ENCODE measurements at regions not wholly inside any gene's neighbourhood (a gene's known extent, or its start where the extent isn't known, plus 50 kb on each side); places are given as distances from the start of the nearest gene placed in this dataset.

DNA sequence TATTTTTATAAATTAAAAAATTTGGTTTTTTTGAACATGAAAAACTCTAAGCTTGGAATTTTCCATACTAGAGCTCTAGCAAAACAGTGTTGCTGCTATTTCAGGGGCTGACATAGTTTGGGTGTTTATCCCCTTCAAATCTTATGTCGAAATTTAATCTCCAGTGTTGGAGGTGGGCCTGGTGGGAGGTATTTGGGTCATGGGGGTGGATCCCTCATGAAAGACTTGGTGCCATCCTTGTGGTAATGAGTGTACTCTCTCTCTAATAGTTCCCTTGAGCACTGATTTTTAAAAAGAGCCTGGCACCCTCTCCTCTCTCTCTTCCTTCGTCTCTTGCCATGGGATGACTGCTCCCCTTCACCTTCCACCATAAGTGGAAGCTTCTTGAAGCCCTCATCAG is 244.6 kb upstream of the UBE2E3 start:
- DNase-seq (ENCODE audit: low read depth) = no peak

DNA sequence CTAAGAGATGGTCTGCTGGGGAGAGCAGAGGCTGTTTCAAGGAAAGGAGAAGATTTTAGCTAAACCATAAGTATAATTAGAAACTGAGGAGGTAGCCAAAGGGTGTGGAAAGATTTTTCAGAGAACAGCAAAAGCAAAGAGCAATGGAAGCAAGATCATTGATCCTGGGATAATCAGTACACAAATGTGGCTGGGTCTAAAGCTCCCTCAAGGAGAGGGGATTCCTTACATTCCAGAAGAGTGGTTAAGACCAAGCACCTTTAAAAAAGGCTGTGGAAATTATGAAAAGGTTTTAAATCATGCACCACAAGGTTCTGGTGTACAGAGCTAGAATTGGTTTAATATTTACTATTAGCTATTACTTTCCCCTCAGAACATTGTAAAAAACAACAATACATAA is 246.0 kb upstream of the UBE2E3 start:
- DNase-seq (ENCODE audit: low read depth) = no peak

- DNase-seq (ENCODE audit: low read depth) = no peak
These were observed 247.1 kb upstream of the UBE2E3 start for GRCh38 chr2:180733330-180733729.

DNA sequence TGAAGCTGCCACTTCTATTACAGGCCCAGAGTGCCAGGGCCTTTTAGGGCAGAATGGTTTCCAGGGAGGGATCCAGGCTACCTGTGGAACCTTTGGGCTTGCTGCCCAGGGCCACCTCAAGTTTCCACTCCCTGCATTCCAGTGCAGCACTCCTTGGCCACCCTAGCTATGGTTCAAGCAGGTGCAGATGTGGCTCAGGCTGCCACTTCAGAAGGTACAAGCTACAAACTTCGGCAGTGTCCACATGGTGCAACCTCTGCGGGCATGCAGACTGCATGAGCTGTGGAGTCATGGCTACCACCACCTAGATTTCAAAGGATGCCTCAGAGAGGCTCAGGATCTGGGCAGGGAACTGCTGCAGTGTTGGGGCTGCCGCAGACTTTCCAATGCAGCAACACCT is 248.1 kb upstream of the UBE2E3 start:
- no peak for DNase-seq (ENCODE audit: low read depth)

GRCh38 chr2:180730976-180731375 is 249.4 kb upstream of the UBE2E3 start:
- peak; percentile 62 for DNase-seq (ENCODE audit: low read depth)

- peak; percentile 65 for DNase-seq (ENCODE audit: low read depth)
These were observed 251.4 kb upstream of the UBE2E3 start for GRCh38 chr2:180728928-180729559.

GRCh38 chr2:180723712-180724111 is 256.7 kb upstream of the UBE2E3 start:
- DNase-seq (ENCODE audit: low read depth) = no peak

DNA sequence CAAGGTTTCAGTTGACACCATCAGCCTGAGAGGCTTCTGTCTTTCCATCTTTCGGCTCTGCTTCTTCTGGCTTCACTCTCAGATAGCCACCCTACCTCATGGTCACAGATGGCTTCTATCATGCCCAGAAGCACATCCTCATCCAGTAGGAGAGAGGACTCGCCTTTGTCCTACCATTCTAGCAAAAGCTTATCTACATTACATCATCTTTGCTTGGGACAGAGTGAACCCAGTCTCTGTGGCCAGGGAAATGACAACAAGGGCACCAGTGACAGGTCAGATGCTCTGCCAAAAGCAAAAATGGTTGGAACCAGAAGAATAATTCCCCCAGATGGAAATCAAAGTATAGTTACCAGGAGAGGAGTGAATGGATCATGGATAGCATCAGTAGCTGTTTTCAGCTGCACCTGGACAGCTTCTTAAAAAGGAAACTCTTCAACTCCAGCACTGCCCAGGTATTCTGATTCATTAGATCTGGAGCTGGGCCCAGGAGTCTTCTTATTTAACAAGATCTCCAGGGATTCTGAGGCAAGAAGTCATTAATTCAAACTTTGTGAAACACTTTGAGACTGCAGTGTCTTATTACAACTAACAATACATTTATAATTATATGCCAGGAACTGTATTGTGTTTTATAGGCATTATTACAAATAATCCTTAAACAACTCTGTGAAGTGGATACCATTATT is 257.7 kb upstream of the UBE2E3 start:
- DNase-seq (ENCODE audit: low read depth) = peak; percentile 75

- no peak for DNase-seq (ENCODE audit: low read depth)
These were observed 259.6 kb upstream of the UBE2E3 start for GRCh38 chr2:180720829-180721228.

DNA sequence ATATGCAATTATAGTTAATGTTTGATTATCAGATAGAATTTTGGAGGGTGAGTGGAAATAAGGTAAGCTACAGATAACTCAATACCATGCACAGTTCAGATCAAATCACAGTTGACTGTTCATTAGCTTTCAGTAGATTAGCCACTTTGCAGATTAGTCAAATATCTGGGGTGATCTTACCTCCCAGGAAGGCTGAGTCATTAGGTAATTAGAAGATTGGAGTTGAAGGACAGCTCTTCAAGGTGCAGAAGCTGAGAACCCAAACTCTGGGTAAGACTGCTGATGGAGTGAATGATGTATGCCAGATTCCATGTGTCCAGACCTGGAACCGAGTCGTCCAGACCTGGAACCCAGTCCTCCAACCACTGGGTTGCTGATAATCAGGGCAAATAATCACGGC is 262.8 kb upstream of the UBE2E3 start:
- DNase-seq (ENCODE audit: low read depth) = no peak

DNA sequence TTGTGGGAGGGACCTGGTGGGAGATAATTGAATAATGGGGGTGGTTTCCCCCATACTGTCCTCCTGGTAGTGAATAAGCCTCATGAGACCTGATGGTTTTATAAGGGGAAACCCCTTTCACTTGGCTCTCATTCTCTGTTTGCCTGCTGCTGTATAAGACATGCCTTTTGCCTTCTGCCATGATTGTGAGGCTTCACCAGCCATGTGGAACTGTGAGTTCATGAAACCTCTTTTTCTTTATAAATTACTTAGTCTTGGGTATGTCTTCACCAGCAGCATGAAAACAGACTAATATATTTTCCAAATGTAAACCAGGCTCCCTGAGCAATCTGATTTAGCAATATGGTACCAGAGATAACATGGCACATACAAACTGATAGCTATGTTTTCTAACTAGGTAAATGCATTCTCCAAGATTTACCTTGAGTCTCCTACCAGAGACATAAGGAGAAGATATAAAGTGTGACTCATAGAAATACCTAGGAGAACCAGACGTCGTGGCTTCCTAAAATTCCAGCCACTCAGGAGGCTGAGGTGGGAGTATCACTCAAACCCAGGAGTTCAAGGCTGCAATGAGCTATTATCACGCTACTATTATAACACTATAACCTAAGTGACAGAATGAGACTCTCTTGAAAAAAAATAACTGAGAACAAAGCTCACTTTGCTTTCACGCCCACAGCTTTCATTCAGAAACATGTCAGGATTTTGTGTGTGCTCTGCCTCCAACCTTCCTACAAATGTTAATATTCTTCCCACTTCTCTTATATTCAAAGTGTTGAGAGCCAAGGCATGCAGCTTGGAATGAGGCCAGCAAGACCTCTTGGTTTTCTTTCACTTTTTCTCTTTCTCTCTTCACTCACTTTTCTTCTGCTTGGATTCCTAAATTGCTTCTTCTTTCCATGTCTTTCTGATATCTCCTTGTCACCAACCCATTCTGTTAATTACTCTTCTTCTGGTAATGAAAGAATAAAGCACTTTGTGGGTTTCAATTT is 263.9 kb upstream of the UBE2E3 start:
- DNase-seq (ENCODE audit: low read depth) = no peak

DNA sequence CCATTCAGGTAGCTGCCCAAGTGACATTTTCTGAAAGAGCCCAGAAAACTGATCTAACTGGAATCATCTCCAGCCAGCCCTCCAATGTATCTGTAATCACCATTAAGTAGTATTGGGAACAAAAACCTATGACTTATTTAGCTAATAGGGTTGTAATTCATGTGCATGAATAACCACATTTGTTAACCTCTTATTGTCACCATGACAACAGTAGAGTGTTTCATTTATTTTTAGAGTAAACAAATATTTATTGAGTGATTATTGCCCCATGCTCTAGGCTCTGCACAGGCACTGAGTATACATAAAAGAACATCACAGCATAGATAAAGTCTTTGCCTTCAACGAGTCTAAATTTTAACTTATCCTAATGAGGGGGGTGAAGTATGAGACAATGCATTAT is 265.4 kb upstream of the UBE2E3 start:
- DNase-seq (ENCODE audit: low read depth) = no peak

DNA sequence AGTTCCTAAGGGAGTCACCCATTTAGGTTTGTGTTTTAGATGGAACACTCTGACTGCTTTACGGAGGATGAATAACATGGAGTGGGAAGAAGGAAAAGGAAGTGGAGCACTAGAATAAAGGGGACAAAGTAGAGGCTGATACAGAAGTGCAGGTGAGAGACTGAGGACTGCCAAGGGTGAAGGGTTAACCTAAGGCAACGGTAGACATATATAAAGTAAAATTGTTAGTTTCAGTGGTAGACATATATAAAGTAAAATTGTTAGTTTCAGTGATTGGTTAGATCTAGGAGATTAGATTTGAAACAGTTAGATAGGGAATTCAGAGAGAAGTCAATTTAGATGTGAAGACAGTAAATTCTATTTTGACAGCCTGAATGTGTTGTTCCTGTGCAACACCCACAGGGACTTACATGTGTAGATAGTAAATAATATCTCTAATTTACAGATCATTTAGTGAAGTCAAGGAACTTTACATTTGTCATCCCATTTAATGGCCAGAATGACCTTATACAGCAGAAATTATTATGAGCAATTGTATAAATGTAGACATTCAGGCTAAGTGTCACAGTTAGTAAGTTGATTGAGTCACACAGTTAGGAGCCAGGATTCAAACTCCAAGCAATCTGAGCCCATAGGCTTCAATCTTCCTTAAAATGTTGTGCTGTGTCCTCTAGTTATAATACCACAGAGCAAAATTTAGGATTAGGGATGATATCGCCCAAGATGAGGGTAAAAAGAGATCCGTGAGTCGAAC is 270.8 kb upstream of the UBE2E3 start:
- no peak for DNase-seq (ENCODE audit: low read depth)

DNA sequence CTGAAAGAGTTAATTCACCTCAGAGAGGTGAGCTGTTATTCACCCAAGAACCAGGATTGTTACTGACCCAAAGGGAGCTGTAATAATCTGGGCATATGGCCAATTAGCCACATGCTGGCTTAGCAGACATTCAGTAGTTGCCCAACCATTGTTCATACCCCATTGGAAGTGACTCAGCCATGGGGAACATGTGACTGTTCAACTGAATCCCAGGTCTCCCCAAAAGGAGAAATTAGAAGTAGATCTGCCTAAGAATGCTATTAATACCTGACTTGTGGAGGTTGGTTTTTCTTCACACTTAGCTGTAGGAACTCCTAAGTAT is 272.6 kb upstream of the UBE2E3 start:
- peak; percentile 90 for DNase-seq (ENCODE audit: low read depth)

DNA sequence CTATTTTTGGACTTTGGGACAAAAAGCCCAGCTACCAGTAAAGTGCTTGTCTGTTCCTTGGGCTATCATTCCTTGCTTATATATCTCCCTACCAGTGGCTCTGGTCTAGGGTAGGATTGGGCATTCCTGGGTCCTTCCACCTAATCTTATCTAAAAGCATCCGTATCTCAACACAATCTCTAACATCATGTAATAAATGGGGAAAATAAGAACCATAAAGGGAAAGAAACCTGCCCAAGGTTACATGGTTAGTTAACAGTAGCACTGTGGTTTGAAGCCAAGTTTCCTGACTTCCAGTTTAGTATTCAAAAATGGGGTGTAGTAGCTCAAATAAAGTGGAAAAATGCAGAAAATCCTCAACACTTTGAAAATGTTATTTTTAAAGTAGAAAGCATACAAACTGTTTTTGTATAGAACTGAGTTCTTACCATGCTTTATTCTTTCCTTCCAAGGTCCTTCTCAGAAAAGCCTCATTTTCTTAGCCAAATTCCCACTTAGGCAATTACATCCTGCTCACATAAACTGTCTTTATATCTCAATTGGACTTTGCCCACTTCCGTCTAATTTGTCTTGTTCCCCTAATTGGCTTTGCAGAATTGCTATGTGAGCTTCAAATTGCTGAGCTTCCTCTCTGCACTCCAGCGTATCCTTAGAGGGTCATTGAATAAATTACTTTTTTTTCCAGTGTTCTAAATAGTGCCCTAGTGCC is 273.1 kb upstream of the UBE2E3 start:
- no peak for DNase-seq (ENCODE audit: low read depth)

DNA sequence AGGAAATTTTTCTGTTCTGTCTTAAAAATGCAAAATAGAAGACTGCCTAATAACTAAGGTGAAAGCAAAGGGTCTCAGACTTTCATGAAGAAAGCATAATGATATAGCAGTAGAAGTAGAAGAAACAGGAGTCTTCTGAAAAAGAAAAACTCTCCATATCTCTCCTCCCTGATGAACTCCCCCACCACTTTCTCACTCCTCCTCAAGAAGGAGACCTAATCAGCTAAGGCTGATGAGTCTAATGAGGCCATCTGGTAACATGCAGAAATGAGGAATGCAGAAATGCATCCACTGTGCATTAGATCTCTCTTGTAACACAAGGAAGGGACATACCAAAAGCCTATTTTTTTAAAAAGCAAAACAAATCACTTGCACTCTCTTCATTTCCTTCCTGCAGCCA is 273.7 kb upstream of the UBE2E3 start:
- no peak for DNase-seq (ENCODE audit: low read depth)

DNA sequence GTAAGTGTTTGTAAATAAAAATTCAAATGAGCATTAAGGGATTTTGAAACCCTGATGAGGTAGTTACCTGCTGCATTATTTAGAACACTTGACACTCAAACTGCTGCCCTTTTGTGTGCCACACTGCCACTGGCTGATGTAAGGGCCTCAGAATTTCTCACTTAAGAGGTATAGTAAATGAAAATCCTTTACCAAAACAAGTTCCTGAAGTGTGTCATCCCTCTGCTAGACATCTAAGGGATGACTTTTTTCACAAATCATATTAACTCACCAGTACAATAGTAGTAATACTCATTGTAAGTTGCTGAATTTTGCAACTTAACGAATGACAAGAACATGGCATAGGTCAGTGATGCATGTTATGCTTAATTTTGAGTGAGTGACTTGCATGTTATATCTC is 274.9 kb upstream of the UBE2E3 start:
- no peak for DNase-seq (ENCODE audit: low read depth)

DNA sequence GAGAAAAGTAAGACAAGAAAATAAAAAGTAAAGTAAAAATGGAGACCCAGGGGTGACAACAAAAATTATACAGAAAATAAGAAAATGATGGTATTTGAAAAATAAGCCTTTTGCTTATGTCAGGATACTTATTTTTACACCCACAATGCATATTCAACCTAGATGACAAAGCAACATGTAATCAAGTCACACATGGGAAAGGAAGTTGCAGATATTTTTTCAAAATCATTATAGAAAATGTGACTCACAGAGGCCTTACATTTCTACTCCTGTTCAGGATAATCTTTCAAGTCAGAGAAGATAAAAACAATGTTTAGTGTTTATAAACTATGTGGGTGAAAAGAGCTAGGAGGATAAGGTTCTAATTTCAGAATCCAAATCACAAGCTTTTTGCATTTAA is 275.3 kb upstream of the UBE2E3 start:
- no peak for DNase-seq (ENCODE audit: low read depth)

DNA sequence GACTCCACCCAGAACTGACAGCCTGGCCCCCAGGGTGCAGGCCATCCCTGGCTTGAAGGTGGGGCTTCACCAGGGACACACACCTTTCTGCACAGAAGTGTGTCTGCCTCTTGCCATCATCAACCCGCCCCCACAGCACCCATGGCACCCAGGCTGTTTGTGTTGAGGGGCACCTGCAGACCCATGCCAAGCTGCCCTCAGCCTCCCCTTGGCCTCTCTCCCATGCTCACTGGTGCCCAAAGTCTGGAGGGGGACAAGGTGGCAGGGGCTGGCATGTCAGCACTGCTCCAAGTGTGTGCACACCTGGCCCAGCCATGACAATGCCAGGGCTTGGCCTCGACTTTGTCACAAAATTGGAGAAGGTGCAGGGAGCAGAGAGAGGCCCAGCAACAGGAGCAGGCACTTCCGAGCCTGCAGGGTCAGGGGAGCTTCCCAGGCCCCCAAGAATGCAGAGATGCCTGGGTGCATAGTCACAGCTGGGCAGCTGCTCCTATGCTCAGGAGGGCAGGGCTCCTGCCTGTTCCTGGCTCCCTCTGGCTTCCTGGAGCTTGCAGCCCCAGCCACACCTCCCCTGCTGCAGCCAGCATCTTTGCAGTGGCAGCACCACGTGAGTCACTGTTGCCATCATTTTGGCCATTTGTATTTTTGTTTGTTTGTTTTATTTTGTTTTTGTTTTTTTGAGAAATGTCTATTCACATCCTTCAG is 280.6 kb upstream of the UBE2E3 start:
- no peak for DNase-seq (ENCODE audit: low read depth)

DNA sequence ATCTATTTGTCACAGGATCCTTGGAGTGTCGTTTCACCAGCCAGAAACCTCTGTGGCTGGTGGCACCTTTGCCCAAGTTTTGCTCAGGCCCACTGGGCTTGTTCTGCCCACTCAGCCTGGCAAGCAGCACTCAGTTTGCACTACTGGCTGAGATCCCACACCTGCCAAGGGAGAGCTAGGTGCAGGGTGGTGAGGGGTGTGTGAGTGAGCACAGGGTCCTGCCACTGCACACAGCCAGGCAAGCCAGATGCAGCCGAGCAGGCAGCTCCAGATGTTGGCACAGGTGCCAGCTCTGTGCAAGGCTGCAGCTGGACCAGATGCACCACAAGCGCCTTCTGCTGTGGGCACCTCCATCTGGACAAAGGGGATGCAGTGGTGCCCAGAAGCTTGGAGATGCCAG is 281.7 kb upstream of the UBE2E3 start:
- no peak for DNase-seq (ENCODE audit: low read depth)

All from fibroblast of gingiva (primary cell).